Thyroid gland (tissue), 4 donors: ENCODE measurements at regions not wholly inside any gene's neighbourhood (a gene's known extent, or its start where the extent isn't known, plus 50 kb on each side); places are given as distances from the start of the nearest gene placed in this dataset.

Experiments
- CTCF ChIP-seq, 6 experiments: fragments of 200-600 bp in 3 of 6; fragments of 450-650 bp in 3 of 6; sonication (generic) in 3 of 6; IDR thresholded peaks; one replicate each; pipeline ENCODE4 v1.5.1; 2016 to 2019; ENCODE audit warnings: antibody characterized with exemption in 6 of 6, mild to moderate bottlenecking in 2 of 6, inconsistent platforms in 1 of 6, moderate library complexity in 1 of 6
- POLR2A ChIP-seq, 2 donors: fragments of 450-650 bp; IDR thresholded peaks; one replicate each; pipeline ENCODE4 v1.6.1; 2017; ENCODE audit warnings: antibody characterized with exemption in 2 of 2, mild to moderate bottlenecking in 2 of 2, moderate library complexity in 1 of 2

- TF ChIP-seq CTCF (IDR thresholded peaks at IDR 0.05) (no peak), POLR2A (IDR thresholded peaks at IDR 0.05) (no peak)
These were observed 170.5 kb downstream of the SLC39A8 start for GRCh38 chr4:102174719-102175189.
